CD4-positive, CD25-positive, alpha-beta regulatory T cell (primary cell): ENCODE measurements at regions not wholly inside any gene's neighbourhood (a gene's known extent, or its start where the extent isn't known, plus 50 kb on each side); places are given as distances from the start of the nearest gene placed in this dataset.

Experiments
- ATAC-seq, 2 donors: fragments of 150-1000 bp; cut with Tn5 transposase; one replicate each; pipeline ENCODE4 v1.10.0; 2021; ENCODE audit warnings: low read depth in 2 of 2, moderate number of reproducible peaks in 2 of 2, moderate library complexity in 1 of 2
- DNase-seq, 3 donors: peaks; one replicate each; pipeline versions ENCODE4 v3.0.0 to v3.0.0-alpha.2; 2012 to 2022; ENCODE audit warnings: mixed read lengths in 1 of 3
- H3K27ac ChIP-seq: one replicate; pipeline ENCODE4 v1.7.0; 2013; ENCODE audit warnings: mild to moderate bottlenecking, low read length; ENCODE audit not compliant: insufficient read depth, poor library complexity, severe bottlenecking
- H3K27me3 ChIP-seq: one replicate; pipeline ENCODE4 v1.7.0; 2013; ENCODE audit warnings: low read length; ENCODE audit not compliant: control insufficient read depth, insufficient read depth
- H3K36me3 ChIP-seq: one replicate; pipeline ENCODE4 v1.7.0; 2013; ENCODE audit warnings: mild to moderate bottlenecking, low read length, moderate library complexity; ENCODE audit not compliant: control insufficient read depth, insufficient read depth
- H3K4me1 ChIP-seq: 2 replicates; pipeline ENCODE4 v1.7.0; 2013; ENCODE audit warnings: mild to moderate bottlenecking, low read length; ENCODE audit not compliant: insufficient read depth, control insufficient read depth, poor library complexity, severe bottlenecking
- H3K4me3 ChIP-seq: one replicate; pipeline ENCODE4 v1.7.0; 2013; ENCODE audit warnings: low read depth, mild to moderate bottlenecking, low read length, moderate library complexity
- H3K9me3 ChIP-seq, 2 experiments: 1 replicate in 1 of 2; 2 replicates in 1 of 2; pipeline ENCODE4 v1.7.0; 2013; ENCODE audit warnings: low read length in 2 of 2, mild to moderate bottlenecking in 1 of 2, moderate library complexity in 1 of 2; ENCODE audit not compliant: control insufficient read depth in 2 of 2
- H3K27ac Mint-ChIP-seq, 3 donors: one replicate each; pipeline ENCODE4 v1.8.0; 2020 to 2022; ENCODE audit warnings: mild to moderate bottlenecking in 3 of 3, mixed read lengths in 3 of 3, moderate library complexity in 2 of 3
- H3K27me3 Mint-ChIP-seq: one replicate; pipeline ENCODE4 v1.8.0; 2022; ENCODE audit warnings: mild to moderate bottlenecking, mixed read lengths
- H3K36me3 Mint-ChIP-seq: one replicate; pipeline ENCODE4 v1.8.0; 2020; ENCODE audit warnings: mixed read lengths
- H3K4me1 Mint-ChIP-seq, 4 donors: one replicate each; pipeline ENCODE4 v1.8.0; 2020 to 2022; ENCODE audit warnings: mixed read lengths in 4 of 4, mild to moderate bottlenecking in 1 of 4
- H3K4me3 Mint-ChIP-seq, 4 donors: one replicate each; pipeline ENCODE4 v1.8.0; 2020 to 2022; ENCODE audit warnings: mild to moderate bottlenecking in 4 of 4, mixed read lengths in 4 of 4, moderate library complexity in 3 of 4
- H3K9me3 Mint-ChIP-seq, 7 donors: one replicate each; pipeline ENCODE4 v1.8.0; 2020 to 2022; ENCODE audit warnings: mixed read lengths in 7 of 7, mild to moderate bottlenecking in 3 of 7, moderate library complexity in 2 of 7

DNA sequence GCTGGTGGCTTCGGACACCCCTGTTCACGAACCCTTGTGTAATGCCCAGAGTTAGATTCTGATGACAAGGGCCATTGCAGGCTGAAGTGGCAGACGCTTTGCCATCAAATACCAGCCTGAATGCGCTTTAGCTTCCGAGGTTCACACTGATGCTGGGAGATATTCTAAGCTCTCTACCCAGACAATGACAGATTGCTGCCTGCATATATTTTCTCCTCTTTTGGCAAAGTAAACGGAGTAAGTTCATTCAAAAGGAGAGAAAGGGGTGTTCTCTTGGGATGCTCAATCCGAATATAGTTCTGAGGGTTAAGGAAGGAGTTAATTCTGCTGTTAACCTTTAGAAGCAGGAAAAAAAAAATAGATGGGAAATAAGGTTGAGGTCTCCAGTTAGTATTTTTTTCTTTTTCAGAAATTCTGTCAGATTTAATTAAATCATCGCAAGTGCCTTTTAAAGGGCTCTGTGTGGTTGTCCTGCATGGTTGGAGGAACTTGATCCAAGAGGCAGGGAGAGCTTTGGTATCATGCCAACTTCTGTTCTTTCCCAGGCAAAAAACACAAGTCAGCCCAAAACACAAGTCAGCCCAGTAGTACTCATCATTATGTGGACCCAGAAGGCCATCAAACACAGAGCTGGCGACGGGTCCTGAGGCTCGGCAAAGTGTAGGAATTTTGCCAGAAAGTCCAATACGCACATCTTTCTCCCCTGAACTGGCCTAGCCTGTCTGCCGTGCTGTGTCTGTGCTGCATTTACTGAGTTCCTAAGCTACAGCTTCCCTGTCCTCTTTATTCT lies 70.9 kb upstream of the ST8SIA2 start:
- Histone ChIP-seq H3K36me3 (no peaks in the 10 kb centered on the region), H3K4me1 (no peaks in the 10 kb centered on the region), H3K27me3 (no peaks in the 10 kb centered on the region), H3K9me3 (no peaks in the 10 kb centered on the region), H3K4me3 (no peak overlapping the region), H3K27ac (no peak overlapping the region)
- DNase-seq (no peak), ATAC-seq (no peak)
- Mint-ChIP-seq H3K4me3 (no peak overlapping the region), H3K27ac (no peak overlapping the region), H3K27me3 (peaks cover 14% of the 10 kb centered on the region), H3K4me1 (no peaks in the 10 kb centered on the region), H3K36me3 (no peaks in the 10 kb centered on the region), H3K9me3 (no peaks in the 10 kb centered on the region)

- ATAC-seq = no peak
- Histone ChIP-seq H3K36me3 (no peaks in the 10 kb centered on the region), H3K9me3 (no peaks in the 10 kb centered on the region), H3K4me3 (no peak overlapping the region), H3K27me3 (no peaks in the 10 kb centered on the region), H3K27ac (no peak overlapping the region), H3K4me1 (no peaks in the 10 kb centered on the region)
- no peak overlapping the region for H3K27ac Mint-ChIP-seq
- no peaks in the 10 kb centered on the region for H3K4me1 Mint-ChIP-seq
- H3K4me3 Mint-ChIP-seq = no peak overlapping the region
- no peak for DNase-seq
- H3K36me3 Mint-ChIP-seq = no peaks in the 10 kb centered on the region
- peaks cover 14% of the 10 kb centered on the region for H3K27me3 Mint-ChIP-seq
- no peaks in the 10 kb centered on the region for H3K9me3 Mint-ChIP-seq
Observed at GRCh38 chr15:92323525-92323924, 70.2 kb upstream of the ST8SIA2 start.

DNA sequence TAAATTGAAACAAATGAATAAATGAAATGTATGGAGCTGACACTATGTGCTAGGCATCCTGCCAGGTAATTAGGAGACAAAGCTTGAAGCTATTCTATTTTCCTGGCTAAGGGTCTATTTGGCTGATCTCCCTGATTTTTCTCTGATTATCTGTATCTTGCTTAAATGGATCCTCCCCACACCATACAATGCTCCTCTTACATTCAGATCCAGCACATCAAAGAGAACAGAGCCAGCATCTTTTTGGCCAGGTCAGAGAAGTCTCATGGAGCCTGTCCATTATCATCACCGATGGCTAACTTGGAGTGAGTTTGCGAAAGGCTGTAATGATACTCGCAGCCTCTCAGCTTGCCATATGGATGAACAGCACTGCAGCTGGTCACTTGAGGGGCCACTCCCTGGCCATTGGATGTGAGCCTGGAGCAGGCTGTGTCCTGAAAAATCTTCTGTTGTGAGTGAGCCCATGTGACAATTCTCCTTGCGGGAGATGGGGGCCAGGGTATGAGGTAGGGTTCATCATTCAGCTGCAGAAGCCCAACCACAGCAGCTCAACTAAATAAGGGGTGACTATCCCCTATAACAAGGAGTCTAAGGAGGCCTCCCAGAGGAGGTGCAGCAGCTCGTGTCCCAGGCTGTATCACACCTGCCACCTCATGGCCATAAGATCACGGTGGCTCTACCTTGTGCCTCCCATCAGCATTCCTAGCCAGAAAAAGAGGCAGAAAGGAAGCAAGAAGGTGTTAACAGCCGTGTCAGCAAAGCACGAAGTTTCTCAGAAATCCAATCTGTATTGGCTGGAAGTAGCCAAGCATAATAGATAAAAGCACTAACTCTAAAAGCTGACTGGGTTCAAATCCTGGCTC lies 69.3 kb upstream of the ST8SIA2 start:
- Mint-ChIP-seq H3K27ac (no peak overlapping the region), H3K27me3 (peaks cover 14% of the 10 kb centered on the region), H3K4me1 (no peaks in the 10 kb centered on the region), H3K36me3 (no peaks in the 10 kb centered on the region), H3K9me3 (peaks cover 0 to 2% (median 0%) of the 10 kb centered on the region in 7 donors), H3K4me3 (no peak overlapping the region)
- DNase-seq (no peak), ATAC-seq (no peak)
- no peaks in the 10 kb centered on the region for H3K36me3 ChIP-seq
- no peak overlapping the region for H3K4me3 ChIP-seq
- no peaks in the 10 kb centered on the region for H3K4me1 ChIP-seq
- no peaks in the 10 kb centered on the region for H3K9me3 ChIP-seq
- no peak overlapping the region for H3K27ac ChIP-seq
- H3K27me3 ChIP-seq = no peaks in the 10 kb centered on the region

GRCh38 chr15:92326236-92326635 lies 67.4 kb upstream of the ST8SIA2 start:
- Histone ChIP-seq H3K4me1 (no peaks in the 10 kb centered on the region), H3K9me3 (no peaks in the 10 kb centered on the region), H3K4me3 (no peak overlapping the region), H3K36me3 (no peaks in the 10 kb centered on the region), H3K27ac (no peak overlapping the region), H3K27me3 (no peaks in the 10 kb centered on the region)
- Mint-ChIP-seq H3K27ac (no peak overlapping the region), H3K4me1 (no peaks in the 10 kb centered on the region), H3K4me3 (no peak overlapping the region), H3K9me3 (peaks cover 0 to 2% (median 0%) of the 10 kb centered on the region in 7 donors), H3K36me3 (no peaks in the 10 kb centered on the region), H3K27me3 (peaks cover 10% of the 10 kb centered on the region)
- ATAC-seq = no peak
- DNase-seq = no peak

- no peaks in the 10 kb centered on the region for H3K4me1 ChIP-seq
Observed at GRCh38 chr15:92327033-92327432, 66.6 kb upstream of the ST8SIA2 start.

DNA sequence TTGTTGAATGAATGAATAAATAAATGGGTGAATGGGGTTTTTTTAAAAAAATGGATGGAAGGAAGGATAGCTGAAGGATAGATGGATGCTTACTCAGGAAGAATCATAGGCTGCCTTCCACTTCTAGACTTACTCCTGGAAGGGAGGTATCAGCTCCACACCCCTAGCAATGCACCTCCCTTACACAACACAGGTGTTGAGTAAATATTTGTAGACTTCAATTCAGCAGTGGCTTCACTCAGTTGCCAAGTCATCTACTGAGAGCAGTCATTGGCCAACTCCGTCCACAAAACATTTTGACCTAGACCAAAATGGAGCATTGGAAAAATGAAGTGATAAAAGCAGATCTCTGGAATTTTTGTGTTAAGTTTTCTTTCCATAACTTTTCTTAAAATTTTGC lies 65.5 kb upstream of the ST8SIA2 start:
- ATAC-seq (no peak), DNase-seq (no peak)
- no peaks in the 10 kb centered on the region for H3K36me3 Mint-ChIP-seq
- no peak overlapping the region for H3K27ac ChIP-seq
- no peaks in the 10 kb centered on the region for H3K4me1 Mint-ChIP-seq
- H3K4me1 ChIP-seq = no peaks in the 10 kb centered on the region
- no peak overlapping the region for H3K4me3 Mint-ChIP-seq
- no peak overlapping the region for H3K4me3 ChIP-seq
- H3K27me3 ChIP-seq = no peaks in the 10 kb centered on the region
- no peaks in the 10 kb centered on the region for H3K36me3 ChIP-seq
- H3K27me3 Mint-ChIP-seq = peaks cover 14% of the 10 kb centered on the region
- peaks cover 0 to 4% (median 2%) of the 10 kb centered on the region in 7 donors for H3K9me3 Mint-ChIP-seq
- H3K9me3 ChIP-seq = no peaks in the 10 kb centered on the region
- no peak overlapping the region for H3K27ac Mint-ChIP-seq

More at GRCh38 chr15:92327033-92327432, 66.6 kb upstream of the ST8SIA2 start:
- no peaks in the 10 kb centered on the region for H3K4me1 Mint-ChIP-seq
- peak overlapping the region in 1 of 3 donors; percentile 1 for H3K27ac Mint-ChIP-seq
- peaks cover 0 to 2% (median 0%) of the 10 kb centered on the region in 7 donors for H3K9me3 Mint-ChIP-seq
- ATAC-seq (no peak), DNase-seq (no peak)
- no peak overlapping the region for H3K27ac ChIP-seq
- peaks cover 14% of the 10 kb centered on the region for H3K27me3 Mint-ChIP-seq
- H3K36me3 Mint-ChIP-seq = no peaks in the 10 kb centered on the region
- no peaks in the 10 kb centered on the region for H3K9me3 ChIP-seq
- H3K4me3 Mint-ChIP-seq = no peak overlapping the region
- H3K4me3 ChIP-seq = no peak overlapping the region
- no peaks in the 10 kb centered on the region for H3K27me3 ChIP-seq
- no peaks in the 10 kb centered on the region for H3K36me3 ChIP-seq

- Histone ChIP-seq H3K27ac (no peak overlapping the region), H3K27me3 (no peaks in the 10 kb centered on the region), H3K4me1 (no peaks in the 10 kb centered on the region), H3K4me3 (no peak overlapping the region), H3K9me3 (no peaks in the 10 kb centered on the region), H3K36me3 (no peaks in the 10 kb centered on the region)
- DNase-seq (no peak), ATAC-seq (no peak)
- Mint-ChIP-seq H3K27me3 (peaks cover 13% of the 10 kb centered on the region), H3K4me1 (no peaks in the 10 kb centered on the region), H3K36me3 (no peaks in the 10 kb centered on the region), H3K4me3 (no peak overlapping the region), H3K27ac (no peak overlapping the region), H3K9me3 (peaks cover 0 to 4% (median 2%) of the 10 kb centered on the region in 7 donors)
Observed at GRCh38 chr15:92332125-92332899, 61.4 kb upstream of the ST8SIA2 start.
